ENCODE measurements at regions not wholly inside any gene's neighbourhood (a gene's known extent, or its start where the extent isn't known, plus 50 kb on each side); places are given as distances from the start of the nearest gene placed in this dataset.

- H3K36me3 ChIP-seq = no peaks in the 10 kb centered on the region
- H3K27me3 ChIP-seq = no peaks in the 10 kb centered on the region
- TF ChIP-seq, protein P1, sequence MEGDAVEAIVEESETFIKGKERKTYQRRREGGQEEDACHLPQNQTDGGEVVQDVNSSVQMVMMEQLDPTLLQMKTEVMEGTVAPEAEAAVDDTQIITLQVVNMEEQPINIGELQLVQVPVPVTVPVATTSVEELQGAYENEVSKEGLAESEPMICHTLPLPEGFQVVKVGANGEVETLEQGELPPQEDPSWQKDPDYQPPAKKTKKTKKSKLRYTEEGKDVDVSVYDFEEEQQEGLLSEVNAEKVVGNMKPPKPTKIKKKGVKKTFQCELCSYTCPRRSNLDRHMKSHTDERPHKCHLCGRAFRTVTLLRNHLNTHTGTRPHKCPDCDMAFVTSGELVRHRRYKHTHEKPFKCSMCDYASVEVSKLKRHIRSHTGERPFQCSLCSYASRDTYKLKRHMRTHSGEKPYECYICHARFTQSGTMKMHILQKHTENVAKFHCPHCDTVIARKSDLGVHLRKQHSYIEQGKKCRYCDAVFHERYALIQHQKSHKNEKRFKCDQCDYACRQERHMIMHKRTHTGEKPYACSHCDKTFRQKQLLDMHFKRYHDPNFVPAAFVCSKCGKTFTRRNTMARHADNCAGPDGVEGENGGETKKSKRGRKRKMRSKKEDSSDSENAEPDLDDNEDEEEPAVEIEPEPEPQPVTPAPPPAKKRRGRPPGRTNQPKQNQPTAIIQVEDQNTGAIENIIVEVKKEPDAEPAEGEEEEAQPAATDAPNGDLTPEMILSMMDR (IDR thresholded peaks at IDR 0.05) = no peak
- no peak overlapping the region for H3K27ac ChIP-seq
- H3K4me3 ChIP-seq (ENCODE audit: low read depth in 1 of 2, low read length in 1 of 2) = no peak overlapping the region
- H3K9me3 ChIP-seq = no peaks in the 10 kb centered on the region
- no peaks in the 10 kb centered on the region for H3K4me1 ChIP-seq (ENCODE audit: control insufficient read depth in 1 of 2, insufficient read depth in 1 of 2, low read depth in 1 of 2, low read length in 1 of 2)
These were observed 261.4 kb downstream of the TJP1 start for GRCh38 chr15:29560896-29561295.

GRCh38 chr15:29558261-29558660 is 264.0 kb downstream of the TJP1 start:
- no peak overlapping the region for H3K4me3 ChIP-seq (ENCODE audit: low read depth in 1 of 2, low read length in 1 of 2)
- no peaks in the 10 kb centered on the region for H3K4me1 ChIP-seq (ENCODE audit: control insufficient read depth in 1 of 2, insufficient read depth in 1 of 2, low read depth in 1 of 2, low read length in 1 of 2)
- TF ChIP-seq, protein P1 (IDR thresholded peaks at IDR 0.05) = no peak
- H3K27ac ChIP-seq = no peak overlapping the region
- no peaks in the 10 kb centered on the region for H3K27me3 ChIP-seq
- no peaks in the 10 kb centered on the region for H3K36me3 ChIP-seq
- no peaks in the 10 kb centered on the region for H3K9me3 ChIP-seq

GRCh38 chr15:29557171-29557570 is 265.1 kb downstream of the TJP1 start:
- Histone ChIP-seq H3K4me1 (ENCODE audit: control insufficient read depth in 1 of 2, insufficient read depth in 1 of 2, low read depth in 1 of 2, low read length in 1 of 2) (no peaks in the 10 kb centered on the region), H3K4me3 (ENCODE audit: low read depth in 1 of 2, low read length in 1 of 2) (no peak overlapping the region), H3K27ac (no peak overlapping the region), H3K27me3 (no peaks in the 10 kb centered on the region), H3K36me3 (no peaks in the 10 kb centered on the region), H3K9me3 (no peaks in the 10 kb centered on the region)
- TF ChIP-seq, protein P1 (IDR thresholded peaks at IDR 0.05) = no peak

- Histone ChIP-seq H3K27ac (no peak overlapping the region), H3K27me3 (no peaks in the 10 kb centered on the region), H3K4me1 (ENCODE audit: control insufficient read depth in 1 of 2, insufficient read depth in 1 of 2, low read depth in 1 of 2, low read length in 1 of 2) (no peaks in the 10 kb centered on the region), H3K4me3 (ENCODE audit: low read depth in 1 of 2, low read length in 1 of 2) (no peak overlapping the region), H3K9me3 (no peaks in the 10 kb centered on the region), H3K36me3 (no peaks in the 10 kb centered on the region)
- TF ChIP-seq, protein P1 (IDR thresholded peaks at IDR 0.05) = no peak
These were observed 265.9 kb downstream of the TJP1 start for GRCh38 chr15:29556380-29556779.

DNA sequence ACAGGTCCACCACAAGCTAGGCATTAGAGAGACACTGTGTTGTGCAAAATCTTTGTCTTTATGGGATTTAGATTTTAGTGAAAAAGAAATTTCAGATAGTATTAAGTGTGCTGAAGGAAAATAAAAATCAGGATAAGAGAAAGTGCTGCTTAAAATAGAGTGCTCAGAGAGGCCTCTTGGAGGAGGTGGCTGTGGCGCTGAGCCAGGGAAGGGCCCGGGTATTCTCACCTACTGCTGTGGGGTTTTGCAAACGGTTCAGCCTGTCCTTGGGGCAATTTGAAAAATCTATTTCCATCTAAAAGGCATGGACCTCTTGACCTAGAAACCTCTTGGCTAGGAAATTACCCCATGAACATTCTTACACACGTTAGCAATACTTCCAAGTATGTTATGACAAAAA is 267.7 kb downstream of the TJP1 start:
- Histone ChIP-seq H3K9me3 (no peaks in the 10 kb centered on the region), H3K27me3 (no peaks in the 10 kb centered on the region), H3K27ac (no peak overlapping the region), H3K4me1 (ENCODE audit: control insufficient read depth in 1 of 2, insufficient read depth in 1 of 2, low read depth in 1 of 2, low read length in 1 of 2) (no peaks in the 10 kb centered on the region), H3K36me3 (no peaks in the 10 kb centered on the region), H3K4me3 (ENCODE audit: low read depth in 1 of 2, low read length in 1 of 2) (no peak overlapping the region)
- TF ChIP-seq, protein P1 (IDR thresholded peaks at IDR 0.05) = no peak

Measured in neutrophil (primary cell).